DND-41 (cell line): ENCODE measurements at regions not wholly inside any gene's neighbourhood (a gene's known extent, or its start where the extent isn't known, plus 50 kb on each side); places are given as distances from the start of the nearest gene placed in this dataset.

ENCODE experiments used
- ATAC-seq: fragments of 200-7000 bp; cut with Tn5 transposase; 3 replicates; pipeline ENCODE4 v1.9.1; 2021; ENCODE audit warnings: low read depth; ENCODE audit not compliant: insufficient read depth
- DNase-seq: peaks from one replicate; pipeline ENCODE4 v3.0.0-alpha.2; 2020
- H2AFZ ChIP-seq: 2 replicates; pipeline ENCODE4 v1.6.0; 2012; ENCODE audit warnings: low read depth, low read length
- H3K27ac ChIP-seq: 2 replicates; pipeline ENCODE4 v1.5.1; 2012; ENCODE audit warnings: low read length, inconsistent platforms
- H3K27me3 ChIP-seq: fragments of 200-600 bp; sonication (generic); 2 replicates; pipeline ENCODE4 v1.6.0; 2012; ENCODE audit warnings: low read length, mild to moderate bottlenecking, inconsistent platforms; ENCODE audit not compliant: insufficient read depth, poor library complexity
- H3K36me3 ChIP-seq: 2 replicates; pipeline ENCODE4 v1.5.1; 2012; ENCODE audit warnings: low read length, inconsistent platforms; ENCODE audit not compliant: insufficient read depth
- H3K4me1 ChIP-seq: 2 replicates; pipeline ENCODE4 v1.5.1; 2012; ENCODE audit warnings: mild to moderate bottlenecking, low read length; ENCODE audit not compliant: insufficient read depth
- H3K4me2 ChIP-seq: 2 replicates; pipeline ENCODE4 v1.6.0; 2012; ENCODE audit warnings: mild to moderate bottlenecking, moderate library complexity, low read length, inconsistent platforms; ENCODE audit not compliant: insufficient read depth
- H3K4me3 ChIP-seq, 2 experiments: fragments of 200-600 bp in 1 of 2; shearing (Covaris generic) in 1 of 2; 2 replicates each; pipeline ENCODE4 v1.5.1; 2012 to 2016; ENCODE audit warnings: inconsistent platforms in 2 of 2, low read length in 2 of 2, mild to moderate bottlenecking in 2 of 2, low read depth in 1 of 2, moderate library complexity in 1 of 2
- H3K79me2 ChIP-seq: 2 replicates; pipeline ENCODE4 v1.6.0; 2012; ENCODE audit warnings: low read length, inconsistent platforms; ENCODE audit not compliant: insufficient read depth
- H3K9ac ChIP-seq: 2 replicates; pipeline ENCODE4 v1.6.0; 2012; ENCODE audit warnings: low read depth, mild to moderate bottlenecking, inconsistent platforms, low read length, moderate library complexity
- H3K9me3 ChIP-seq: 2 replicates; pipeline ENCODE4 v1.5.1; 2012; ENCODE audit warnings: low read length, moderate library complexity, mild to moderate bottlenecking, inconsistent platforms; ENCODE audit not compliant: insufficient read depth, severe bottlenecking
- H4K20me1 ChIP-seq: 2 replicates; pipeline ENCODE4 v1.6.0; 2012; ENCODE audit warnings: low read length; ENCODE audit not compliant: insufficient read depth
- CTCF ChIP-seq: IDR thresholded peaks from 2 replicates; pipeline ENCODE4 v1.5.1; 2012; ENCODE audit warnings: borderline replicate concordance, low read length, moderate library complexity, mild to moderate bottlenecking; ENCODE audit not compliant: poor library complexity, severe bottlenecking; ENCODE audit errors: extremely low read depth
- EZH2 ChIP-seq: IDR thresholded peaks from 3 replicates; pipeline ENCODE4 v1.6.1; 2012; ENCODE audit warnings: borderline replicate concordance, low read depth, mild to moderate bottlenecking, moderate library complexity, low read length, inconsistent platforms; ENCODE audit not compliant: severe bottlenecking

DNA sequence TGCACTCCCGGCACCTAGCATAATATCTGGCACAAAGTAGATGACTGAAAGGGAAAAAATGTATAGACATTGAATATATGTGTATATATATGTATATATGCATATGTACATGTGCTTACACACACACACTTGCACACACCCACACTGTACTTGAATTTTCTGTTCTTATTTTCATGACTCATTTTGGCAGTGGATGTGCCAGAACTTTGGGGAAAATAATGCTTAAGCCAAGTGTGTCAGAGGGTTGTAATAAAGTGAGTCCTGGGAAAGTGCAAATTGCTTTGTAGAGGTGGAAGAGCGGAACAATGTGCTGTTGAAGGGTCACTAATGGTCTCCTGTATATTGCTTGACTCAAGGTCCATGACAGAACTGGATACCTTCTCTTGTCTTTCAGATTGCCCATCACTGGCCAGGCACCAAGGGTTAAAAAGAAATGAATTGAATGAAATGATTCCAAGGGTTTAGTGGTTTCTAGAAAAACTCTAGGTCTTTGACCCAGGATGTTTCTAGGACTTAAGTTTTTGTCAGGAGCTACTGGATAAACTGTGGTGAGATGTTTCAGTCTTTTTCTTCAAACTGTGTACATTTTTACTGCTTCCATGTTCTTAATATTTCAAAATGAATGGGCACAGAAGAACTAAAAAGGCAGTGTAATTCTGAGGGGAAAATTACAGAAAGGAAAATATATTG is 129.9 kb upstream of the MOCS2 start:
- Histone ChIP-seq H3K27ac (no peak overlapping the region), H2AFZ (no peak overlapping the region), H4K20me1 (no peaks in the 10 kb centered on the region), H3K9me3 (no peaks in the 10 kb centered on the region), H3K36me3 (no peaks in the 10 kb centered on the region), H3K4me2 (no peak overlapping the region), H3K4me3 (no peak overlapping the region), H3K79me2 (no peaks in the 10 kb centered on the region), H3K9ac (no peak overlapping the region), H3K27me3 (no peaks in the 10 kb centered on the region), H3K4me1 (no peaks in the 10 kb centered on the region)
- no peak for TF ChIP-seq CTCF
- TF ChIP-seq EZH2, result no peak
- DNase-seq, result no peak
- ATAC-seq, result no peak

DNA sequence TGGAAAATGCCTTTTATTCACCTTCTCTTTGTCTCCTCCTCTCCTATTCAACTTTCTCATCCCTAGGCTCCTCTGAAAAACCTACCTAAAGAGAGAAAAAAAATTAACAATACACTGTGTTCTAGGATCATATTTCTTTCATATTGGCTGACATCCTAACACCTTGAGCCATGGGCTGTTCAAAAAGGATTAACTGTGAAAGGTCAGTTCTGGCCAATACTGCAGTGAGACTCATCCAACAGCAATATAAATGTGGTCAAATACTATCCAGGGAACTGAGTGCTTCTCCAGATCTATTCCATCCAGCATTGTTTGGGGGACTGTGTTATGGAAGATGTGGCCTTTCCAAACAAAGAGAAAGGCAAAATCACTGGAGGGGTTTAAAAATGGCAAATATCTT is 131.1 kb upstream of the MOCS2 start:
- H4K20me1 ChIP-seq, result no peaks in the 10 kb centered on the region
- ATAC-seq, result no peak
- no peaks in the 10 kb centered on the region for H3K9me3 ChIP-seq
- no peaks in the 10 kb centered on the region for H3K27me3 ChIP-seq
- no peak overlapping the region for H3K4me2 ChIP-seq
- no peaks in the 10 kb centered on the region for H3K36me3 ChIP-seq
- no peak overlapping the region for H2AFZ ChIP-seq
- no peak overlapping the region for H3K4me3 ChIP-seq
- no peak overlapping the region for H3K27ac ChIP-seq
- DNase-seq, result no peak
- TF ChIP-seq CTCF (no peak), EZH2 (no peak)
- no peak overlapping the region for H3K9ac ChIP-seq
- no peaks in the 10 kb centered on the region for H3K4me1 ChIP-seq
- no peaks in the 10 kb centered on the region for H3K79me2 ChIP-seq

- H3K27ac ChIP-seq, result no peak overlapping the region
- H3K4me3 ChIP-seq, result no peak overlapping the region
- no peaks in the 10 kb centered on the region for H4K20me1 ChIP-seq
- no peaks in the 10 kb centered on the region for H3K9me3 ChIP-seq
- no peaks in the 10 kb centered on the region for H3K36me3 ChIP-seq
- no peak for ATAC-seq
- H3K27me3 ChIP-seq, result no peaks in the 10 kb centered on the region
- H3K79me2 ChIP-seq, result no peaks in the 10 kb centered on the region
- H3K9ac ChIP-seq, result no peak overlapping the region
- DNase-seq, result no peak
- no peaks in the 10 kb centered on the region for H3K4me1 ChIP-seq
- TF ChIP-seq CTCF (no peak), EZH2 (no peak)
- no peak overlapping the region for H2AFZ ChIP-seq
- H3K4me2 ChIP-seq, result no peak overlapping the region
Measured at GRCh38 chr5:53241572-53241971, 132.0 kb upstream of the MOCS2 start.
